DMS153 (cell line): ENCODE measurements at regions not wholly inside any gene's neighbourhood (a gene's known extent, or its start where the extent isn't known, plus 50 kb on each side); places are given as distances from the start of the nearest gene placed in this dataset.
"Not testable (repeated sequence)": the region's sequence is repeated elsewhere in the genome, so short reads cannot be mapped to it uniquely, and the experiment has no call there.

Experiments used
- DNase-seq: peaks from one replicate; lab custom pipeline; 2025; lab: John Stamatoyannopoulos, UW

GRCh38 chr13:40362502-40362901 is 303.9 kb downstream of the FOXO1 start:
- DNase-seq = no peak

GRCh38 chr13:40363653-40364052 is 302.8 kb downstream of the FOXO1 start:
- no peak for DNase-seq

- DNase-seq = no peak
These were observed 300.3 kb downstream of the FOXO1 start for GRCh38 chr13:40366119-40366518.

GRCh38 chr13:40368127-40368891 is 298.1 kb downstream of the FOXO1 start:
- DNase-seq = no peak

GRCh38 chr13:40370661-40371060 is 295.8 kb downstream of the FOXO1 start:
- no peak for DNase-seq

- DNase-seq = no peak
These were observed 294.8 kb downstream of the FOXO1 start for GRCh38 chr13:40371531-40372125.

- not testable (repeated sequence) for DNase-seq
These were observed 292.8 kb downstream of the FOXO1 start for GRCh38 chr13:40373608-40374007.

GRCh38 chr13:40375489-40376171 is 290.8 kb downstream of the FOXO1 start:
- DNase-seq = no peak

- no peak for DNase-seq
These were observed 290.1 kb downstream of the FOXO1 start for GRCh38 chr13:40376296-40376849.

- DNase-seq = no peak
These were observed 289.4 kb downstream of the FOXO1 start for GRCh38 chr13:40376867-40377535.

GRCh38 chr13:40377783-40378182 is 288.7 kb downstream of the FOXO1 start:
- no peak for DNase-seq

- DNase-seq = no peak
These were observed 287.2 kb downstream of the FOXO1 start for GRCh38 chr13:40379196-40379595.

GRCh38 chr13:40379794-40380578 is 286.5 kb downstream of the FOXO1 start:
- DNase-seq = no peak

GRCh38 chr13:40381935-40382764 is 284.3 kb downstream of the FOXO1 start:
- no peak for DNase-seq

- no peak for DNase-seq
These were observed 283.3 kb downstream of the FOXO1 start for GRCh38 chr13:40383132-40383531.

- no peak for DNase-seq
These were observed 282.6 kb downstream of the FOXO1 start for GRCh38 chr13:40383885-40384284.

GRCh38 chr13:40384976-40385857 is 281.2 kb downstream of the FOXO1 start:
- no peak for DNase-seq

GRCh38 chr13:40385858-40386180 is 280.6 kb downstream of the FOXO1 start:
- DNase-seq = no peak

GRCh38 chr13:40386586-40386985 is 279.9 kb downstream of the FOXO1 start:
- DNase-seq = no peak

- no peak for DNase-seq
These were observed 278.7 kb downstream of the FOXO1 start for GRCh38 chr13:40387775-40388174.
